Psoas muscle (tissue), 7 donors: ENCODE measurements at regions not wholly inside any gene's neighbourhood (a gene's known extent, or its start where the extent isn't known, plus 50 kb on each side); places are given as distances from the start of the nearest gene placed in this dataset.

Experiments used
- ATAC-seq, 4 donors: fragments of 200-7000 bp; cut with Tn5 transposase; one replicate each; pipeline ENCODE4 v1.9.1; 2020; ENCODE audit warnings: moderate library complexity in 3 of 4, mild to moderate bottlenecking in 2 of 4
- DNase-seq, 2 donors: peaks; one replicate each; pipeline ENCODE4 v3.0.0-alpha.2; 2020
- H3K27ac ChIP-seq: fragments of 200-600 bp; one replicate; pipeline ENCODE4 v1.8.0; 2022
- H3K27me3 ChIP-seq, 3 donors: fragments of 200-600 bp in 1 of 3; one replicate each; pipeline versions ENCODE4 v1.6.1 to v1.8.0; 2013 to 2022; ENCODE audit warnings: low read length in 2 of 3, mild to moderate bottlenecking in 2 of 3, moderate library complexity in 1 of 3; ENCODE audit not compliant: insufficient read depth in 3 of 3
- H3K36me3 ChIP-seq, 2 donors: fragments of 200-600 bp in 1 of 2; one replicate each; pipeline versions ENCODE4 v1.6.1 to v1.8.0; 2013 to 2022; ENCODE audit warnings: low read depth in 1 of 2, mild to moderate bottlenecking in 1 of 2, moderate library complexity in 1 of 2; ENCODE audit not compliant: insufficient read depth in 1 of 2
- H3K4me1 ChIP-seq: fragments of 200-600 bp; one replicate; pipeline ENCODE4 v1.8.0; 2022
- H3K4me3 ChIP-seq: fragments of 200-600 bp; one replicate; pipeline ENCODE4 v1.8.0; 2022; ENCODE audit warnings: mild to moderate bottlenecking
- H3K9me3 ChIP-seq: fragments of 200-600 bp; one replicate; pipeline ENCODE4 v1.8.0; 2022
- CTCF ChIP-seq: fragments of 200-600 bp; IDR thresholded peaks from one replicate; pipeline ENCODE4 v1.8.0; 2022; ENCODE audit warnings: antibody characterized with exemption
- WGBS, 3 donors: extraction: QIAGEN DNeasy Blood & Tissue Kit; methylation state at CpG; one replicate each; pipeline versions ENCODE4 v1.1.6 to v1.1.7; 2013; 5-methylcytosine and 5-hydroxymethylcytosine counted together
- intact Hi-C, 2 donors: fragments of 100-400 bp; cut with DNase I; formaldehyde crosslinking; loops; one replicate each; pipeline versions ENCODE4 v1.11.0 to v1.14.2; 2022
- donor health status: healthy with polysubstance abuse.
- donor health status: DM: no; HTN: no; CAD: no; lungs with moderate emphysema.
- donor health status: Bipolar disorder and iron deficiency.
- donor health status: healthy.
- donor health status: DM: yes; HTN: yes; CAD: no.
- donor health status: DM: no; HTN: no; CAD: no.
- donor health status: DM: yes; HTN: yes; CAD: no.

GRCh38 chr7:17140406-17140805, 158.0 kb upstream of the AHR start:
- Histone ChIP-seq H3K36me3 (no peaks in the 10 kb centered on the region), H3K4me3 (no peak overlapping the region), H3K27me3 (no peaks in the 10 kb centered on the region), H3K27ac (no peak overlapping the region), H3K4me1 (peaks cover 3% of the 10 kb centered on the region), H3K9me3 (no peaks in the 10 kb centered on the region)
- DNase-seq (no peak), ATAC-seq (no peak)
- no peak for TF ChIP-seq CTCF
- 84 to 91% (median 86%) methylated on average over 1 of the region's 1 CpG for WGBS, 3 donors
- intact Hi-C loops, result no loop called here

GRCh38 chr7:17142831-17143541, 155.5 kb upstream of the AHR start:
- TF ChIP-seq CTCF, result no peak
- DNase-seq (no peak), ATAC-seq (no peak)
- no peaks in the 10 kb centered on the region for H3K27me3 ChIP-seq
- peak overlapping the region; percentile 47 for H3K4me3 ChIP-seq
- 72 to 79% (median 75%) methylated on average over 2 of the region's 2 CpGs for WGBS, 3 donors
- H3K36me3 ChIP-seq, result no peaks in the 10 kb centered on the region
- intact Hi-C loops, result no loop called here
- H3K27ac ChIP-seq, result no peak overlapping the region
- H3K4me1 ChIP-seq, result peaks cover 3% of the 10 kb centered on the region
- H3K9me3 ChIP-seq, result no peaks in the 10 kb centered on the region

- H3K4me1 ChIP-seq, result peaks cover 3% of the 10 kb centered on the region
- H3K27me3 ChIP-seq, result no peaks in the 10 kb centered on the region
- no peak for TF ChIP-seq CTCF
- ATAC-seq (no peak), DNase-seq (no peak)
- H3K27ac ChIP-seq, result no peak overlapping the region
- intact Hi-C loops, result no loop called here
- H3K9me3 ChIP-seq, result no peaks in the 10 kb centered on the region
- no peaks in the 10 kb centered on the region for H3K36me3 ChIP-seq
- no peak overlapping the region for H3K4me3 ChIP-seq
- WGBS, 3 donors, result 61 to 73% (median 70%) methylated on average over 4 of the region's 4 CpGs
These were observed 154.1 kb upstream of the AHR start for GRCh38 chr7:17144322-17144721.

- no peaks in the 10 kb centered on the region for H3K27me3 ChIP-seq
- H3K27ac ChIP-seq, result no peak overlapping the region
- intact Hi-C loops, result no loop called here
- WGBS, 3 donors, result 34 to 38% (median 35%) methylated on average over 4 of the region's 4 CpGs
- H3K4me1 ChIP-seq, result peaks cover 3% of the 10 kb centered on the region
- no peak overlapping the region for H3K4me3 ChIP-seq
- TF ChIP-seq CTCF, result no peak
- DNase-seq (no peak), ATAC-seq (no peak)
- no peaks in the 10 kb centered on the region for H3K9me3 ChIP-seq
- H3K36me3 ChIP-seq, result no peaks in the 10 kb centered on the region
These were observed 151.8 kb upstream of the AHR start for GRCh38 chr7:17146621-17147020.

- intact Hi-C loops, result no loop called here
These were observed 151.0 kb upstream of the AHR start for GRCh38 chr7:17147409-17147808.

More at GRCh38 chr7:17147409-17147808, 151.0 kb upstream of the AHR start:
- no peak for TF ChIP-seq CTCF
- Histone ChIP-seq H3K36me3 (no peaks in the 10 kb centered on the region), H3K27ac (no peak overlapping the region), H3K4me1 (peaks cover 3% of the 10 kb centered on the region), H3K4me3 (no peak overlapping the region), H3K27me3 (no peaks in the 10 kb centered on the region), H3K9me3 (no peaks in the 10 kb centered on the region)
- ATAC-seq (no peak), DNase-seq (no peak)
- 81 to 85% (median 82%) methylated on average over 7 of the region's 7 CpGs for WGBS, 3 donors
